ENCODE measurements at regions not wholly inside any gene's neighbourhood (a gene's known extent, or its start where the extent isn't known, plus 50 kb on each side); places are given as distances from the start of the nearest gene placed in this dataset.

- Histone ChIP-seq H3K4me1 (ENCODE audit: control insufficient read depth in 1 of 2, extremely low read depth in 1 of 2, insufficient read depth in 2 of 2, low read length in 2 of 2) (no peaks in the 10 kb centered on the region), H3K27ac (ENCODE audit: low read length) (no peak overlapping the region), H3K36me3 (ENCODE audit: control insufficient read depth in 2 of 2, extremely low read depth in 1 of 2, insufficient read depth in 1 of 2, low read length in 1 of 2) (no peaks in the 10 kb centered on the region), H3K27me3 (replicated peaks in 1 of 2; ENCODE audit: control insufficient read depth in 2 of 2, extremely low read depth in 1 of 2, insufficient read depth in 2 of 2, low read length in 1 of 2) (no peaks in the 10 kb centered on the region), H3K9me3 (no peaks in the 10 kb centered on the region), H3K4me3 (ENCODE audit: control insufficient read depth in 1 of 2, extremely low read depth in 1 of 2, low read length in 1 of 2) (no peak overlapping the region)
- ATAC-seq (replicated peaks in 1 of 4) (no peak), DNase-seq (no peak)
- Mint-ChIP-seq H3K36me3 (no peaks in the 10 kb centered on the region), H3K4me1 (no peaks in the 10 kb centered on the region), H3K4me3 (no peak overlapping the region), H3K27ac (no peak overlapping the region), H3K27me3 (peaks cover 0 to 3% of the 10 kb centered on the region in 2 donors), H3K9me3 (no peaks in the 10 kb centered on the region)
- ChIA-PET CTCF (no interaction called here), POLR2A (interaction anchor here in 1 of 2 donors (0.5 kb wide), 1 partner anchor 584 kb away, joined by 4 read pairs; no protein-coding TSS in a partner anchor)
- no CpG with 5 or more reads among the region's 3 CpGs for WGBS (ENCODE audit: insufficient coverage)
These were observed 64.8 kb upstream of the GK2 start for GRCh38 chr4:79472693-79473438.

- H3K4me1 ChIP-seq (ENCODE audit: control insufficient read depth in 1 of 2, extremely low read depth in 1 of 2, insufficient read depth in 2 of 2, low read length in 2 of 2): no peaks in the 10 kb centered on the region
- H3K27me3 Mint-ChIP-seq: peaks cover 0 to 3% of the 10 kb centered on the region in 2 donors
- ChIA-PET CTCF (no interaction called here), POLR2A (interaction anchor here in 1 of 2 donors (0.5 kb wide), 1 partner anchor 583 kb away, joined by 4 read pairs; no protein-coding TSS in a partner anchor)
- no peaks in the 10 kb centered on the region for H3K9me3 ChIP-seq
- ATAC-seq (replicated peaks in 1 of 4): no peak
- H3K27me3 ChIP-seq (replicated peaks in 1 of 2; ENCODE audit: control insufficient read depth in 2 of 2, extremely low read depth in 1 of 2, insufficient read depth in 2 of 2, low read length in 1 of 2): no peaks in the 10 kb centered on the region
- H3K27ac Mint-ChIP-seq: no peak overlapping the region
- no peak overlapping the region for H3K27ac ChIP-seq (ENCODE audit: low read length)
- no peak overlapping the region for H3K4me3 Mint-ChIP-seq
- H3K36me3 ChIP-seq (ENCODE audit: control insufficient read depth in 2 of 2, extremely low read depth in 1 of 2, insufficient read depth in 1 of 2, low read length in 1 of 2): no peaks in the 10 kb centered on the region
- H3K9me3 Mint-ChIP-seq: no peaks in the 10 kb centered on the region
- 100% methylated on average over 1 of the region's 1 CpG for WGBS (ENCODE audit: insufficient coverage)
- H3K4me1 Mint-ChIP-seq: no peaks in the 10 kb centered on the region
- H3K36me3 Mint-ChIP-seq: no peaks in the 10 kb centered on the region
- no peak overlapping the region for H3K4me3 ChIP-seq (ENCODE audit: control insufficient read depth in 1 of 2, extremely low read depth in 1 of 2, low read length in 1 of 2)
- no peak for DNase-seq
These were observed 64.0 kb upstream of the GK2 start for GRCh38 chr4:79472036-79472435.

- ChIA-PET POLR2A (no interaction called here), CTCF (no interaction called here)
- H3K9me3 ChIP-seq: no peaks in the 10 kb centered on the region
- H3K4me3 ChIP-seq (ENCODE audit: control insufficient read depth in 1 of 2, extremely low read depth in 1 of 2, low read length in 1 of 2): no peak overlapping the region
- no peaks in the 10 kb centered on the region for H3K4me1 Mint-ChIP-seq
- H3K36me3 Mint-ChIP-seq: no peaks in the 10 kb centered on the region
- H3K27me3 Mint-ChIP-seq: peaks cover 0 to 3% of the 10 kb centered on the region in 2 donors
- H3K27me3 ChIP-seq (replicated peaks in 1 of 2; ENCODE audit: control insufficient read depth in 2 of 2, extremely low read depth in 1 of 2, insufficient read depth in 2 of 2, low read length in 1 of 2): no peaks in the 10 kb centered on the region
- no peaks in the 10 kb centered on the region for H3K9me3 Mint-ChIP-seq
- ATAC-seq (replicated peaks in 1 of 4): no peak
- H3K4me1 ChIP-seq (ENCODE audit: control insufficient read depth in 1 of 2, extremely low read depth in 1 of 2, insufficient read depth in 2 of 2, low read length in 2 of 2): no peaks in the 10 kb centered on the region
- DNase-seq: no peak
- H3K27ac ChIP-seq (ENCODE audit: low read length): no peak overlapping the region
- H3K36me3 ChIP-seq (ENCODE audit: control insufficient read depth in 2 of 2, extremely low read depth in 1 of 2, insufficient read depth in 1 of 2, low read length in 1 of 2): no peaks in the 10 kb centered on the region
- H3K27ac Mint-ChIP-seq: no peak overlapping the region
- H3K4me3 Mint-ChIP-seq: no peak overlapping the region
These were observed 63.3 kb upstream of the GK2 start for GRCh38 chr4:79471309-79471708.

- no peaks in the 10 kb centered on the region for H3K4me1 ChIP-seq (ENCODE audit: control insufficient read depth in 1 of 2, extremely low read depth in 1 of 2, insufficient read depth in 2 of 2, low read length in 2 of 2)
- Mint-ChIP-seq H3K27me3 (peaks cover 0 to 7% of the 10 kb centered on the region in 2 donors), H3K9me3 (no peaks in the 10 kb centered on the region), H3K4me3 (no peak overlapping the region), H3K27ac (no peak overlapping the region), H3K4me1 (no peaks in the 10 kb centered on the region), H3K36me3 (no peaks in the 10 kb centered on the region)
- no peaks in the 10 kb centered on the region for H3K9me3 ChIP-seq
- H3K27ac ChIP-seq (ENCODE audit: low read length): no peak overlapping the region
- DNase-seq (no peak), ATAC-seq (replicated peaks in 1 of 4) (no peak)
- H3K27me3 ChIP-seq (replicated peaks in 1 of 2; ENCODE audit: control insufficient read depth in 2 of 2, extremely low read depth in 1 of 2, insufficient read depth in 2 of 2, low read length in 1 of 2): no peaks in the 10 kb centered on the region
- POLR2A ChIA-PET: no interaction called here
- no peak overlapping the region for H3K4me3 ChIP-seq (ENCODE audit: control insufficient read depth in 1 of 2, extremely low read depth in 1 of 2, low read length in 1 of 2)
- CTCF ChIA-PET: no interaction called here
- H3K36me3 ChIP-seq (ENCODE audit: control insufficient read depth in 2 of 2, extremely low read depth in 1 of 2, insufficient read depth in 1 of 2, low read length in 1 of 2): no peaks in the 10 kb centered on the region
These were observed 59.4 kb upstream of the GK2 start for GRCh38 chr4:79467246-79467932.

GRCh38 chr4:79466621-79467020 is 58.6 kb upstream of the GK2 start:
- WGBS (ENCODE audit: insufficient coverage): no CpG with 5 or more reads among the region's 1 CpG
- no peak overlapping the region for H3K4me3 Mint-ChIP-seq
- DNase-seq: no peak
- H3K4me3 ChIP-seq (ENCODE audit: control insufficient read depth in 1 of 2, extremely low read depth in 1 of 2, low read length in 1 of 2): no peak overlapping the region
- no peaks in the 10 kb centered on the region for H3K36me3 Mint-ChIP-seq
- no peaks in the 10 kb centered on the region for H3K4me1 ChIP-seq (ENCODE audit: control insufficient read depth in 1 of 2, extremely low read depth in 1 of 2, insufficient read depth in 2 of 2, low read length in 2 of 2)
- CTCF ChIA-PET: no interaction called here
- POLR2A ChIA-PET: no interaction called here
- H3K27me3 Mint-ChIP-seq: peaks cover 0 to 7% of the 10 kb centered on the region in 2 donors
- no peaks in the 10 kb centered on the region for H3K36me3 ChIP-seq (ENCODE audit: control insufficient read depth in 2 of 2, extremely low read depth in 1 of 2, insufficient read depth in 1 of 2, low read length in 1 of 2)
- no peaks in the 10 kb centered on the region for H3K4me1 Mint-ChIP-seq
- H3K27ac ChIP-seq (ENCODE audit: low read length): no peak overlapping the region
- H3K9me3 Mint-ChIP-seq: no peaks in the 10 kb centered on the region
- no peaks in the 10 kb centered on the region for H3K9me3 ChIP-seq
- H3K27me3 ChIP-seq (replicated peaks in 1 of 2; ENCODE audit: control insufficient read depth in 2 of 2, extremely low read depth in 1 of 2, insufficient read depth in 2 of 2, low read length in 1 of 2): no peaks in the 10 kb centered on the region
- ATAC-seq (replicated peaks in 1 of 4): no peak
- no peak overlapping the region for H3K27ac Mint-ChIP-seq

All from T-cell (primary cell).